ENCODE measurements at regions not wholly inside any gene's neighbourhood (a gene's known extent, or its start where the extent isn't known, plus 50 kb on each side); places are given as distances from the start of the nearest gene placed in this dataset.

GRCh38 chr5:173527671-173528070, 88.8 kb downstream of the BOD1 start:
- TF ChIP-seq CTCF (IDR thresholded peaks at IDR 0.05) (no peak), POLR2A (IDR thresholded peaks at IDR 0.05) (no peak)
